Fibroblast of the aortic adventitia (primary cell): ENCODE measurements at regions not wholly inside any gene's neighbourhood (a gene's known extent, or its start where the extent isn't known, plus 50 kb on each side); places are given as distances from the start of the nearest gene placed in this dataset.

Experiments used
- DNase-seq: peaks from one replicate; pipeline ENCODE4 v3.0.0-alpha.2; 2010; ENCODE audit warnings: low read depth
- H3K4me3 ChIP-seq: 2 replicates; pipeline ENCODE4 v1.5.1; 2011; ENCODE audit warnings: low read depth, mild to moderate bottlenecking, control low read depth, low read length, moderate library complexity
- TF ChIP-seq, protein P1 (sequence below): IDR thresholded peaks from 2 replicates; pipeline ENCODE4 v1.5.1; 2011; ENCODE audit warnings: mild to moderate bottlenecking, low read length, control low read depth, inconsistent platforms; ENCODE audit not compliant: insufficient read depth

DNA sequence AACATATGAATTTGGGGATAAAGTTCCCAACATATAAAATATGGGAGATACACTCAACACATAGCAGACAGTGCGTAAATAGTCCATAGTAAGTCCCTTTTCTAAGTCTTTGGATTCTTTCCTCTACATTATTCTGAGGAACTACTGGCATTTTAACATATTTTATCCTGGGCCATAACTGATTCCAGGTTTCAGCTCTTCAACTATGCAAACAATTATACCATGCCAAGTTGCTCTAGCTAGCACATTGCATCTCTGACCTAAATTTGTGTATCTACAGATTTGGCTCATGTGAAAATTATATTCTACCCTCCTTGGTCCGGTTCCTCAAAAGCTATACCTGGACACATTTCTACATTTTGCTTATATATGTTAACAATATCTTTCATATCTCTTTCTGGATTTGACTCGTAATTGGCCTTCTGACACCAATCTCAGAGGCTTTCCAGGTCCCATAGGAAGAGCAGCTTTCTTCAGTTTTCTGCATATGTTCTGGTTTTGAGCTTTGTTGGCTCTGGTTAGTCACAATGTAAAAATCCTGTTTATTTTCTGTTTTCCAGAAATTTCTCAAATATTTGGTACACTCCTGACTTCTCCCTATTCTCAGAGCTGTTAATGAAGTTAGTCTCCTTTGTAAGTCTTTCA is 305.4 kb downstream of the BMP4 start:
- TF ChIP-seq, protein P1, sequence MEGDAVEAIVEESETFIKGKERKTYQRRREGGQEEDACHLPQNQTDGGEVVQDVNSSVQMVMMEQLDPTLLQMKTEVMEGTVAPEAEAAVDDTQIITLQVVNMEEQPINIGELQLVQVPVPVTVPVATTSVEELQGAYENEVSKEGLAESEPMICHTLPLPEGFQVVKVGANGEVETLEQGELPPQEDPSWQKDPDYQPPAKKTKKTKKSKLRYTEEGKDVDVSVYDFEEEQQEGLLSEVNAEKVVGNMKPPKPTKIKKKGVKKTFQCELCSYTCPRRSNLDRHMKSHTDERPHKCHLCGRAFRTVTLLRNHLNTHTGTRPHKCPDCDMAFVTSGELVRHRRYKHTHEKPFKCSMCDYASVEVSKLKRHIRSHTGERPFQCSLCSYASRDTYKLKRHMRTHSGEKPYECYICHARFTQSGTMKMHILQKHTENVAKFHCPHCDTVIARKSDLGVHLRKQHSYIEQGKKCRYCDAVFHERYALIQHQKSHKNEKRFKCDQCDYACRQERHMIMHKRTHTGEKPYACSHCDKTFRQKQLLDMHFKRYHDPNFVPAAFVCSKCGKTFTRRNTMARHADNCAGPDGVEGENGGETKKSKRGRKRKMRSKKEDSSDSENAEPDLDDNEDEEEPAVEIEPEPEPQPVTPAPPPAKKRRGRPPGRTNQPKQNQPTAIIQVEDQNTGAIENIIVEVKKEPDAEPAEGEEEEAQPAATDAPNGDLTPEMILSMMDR, result no peak
- DNase-seq, result no peak
- H3K4me3 ChIP-seq, result no peak overlapping the region

DNA sequence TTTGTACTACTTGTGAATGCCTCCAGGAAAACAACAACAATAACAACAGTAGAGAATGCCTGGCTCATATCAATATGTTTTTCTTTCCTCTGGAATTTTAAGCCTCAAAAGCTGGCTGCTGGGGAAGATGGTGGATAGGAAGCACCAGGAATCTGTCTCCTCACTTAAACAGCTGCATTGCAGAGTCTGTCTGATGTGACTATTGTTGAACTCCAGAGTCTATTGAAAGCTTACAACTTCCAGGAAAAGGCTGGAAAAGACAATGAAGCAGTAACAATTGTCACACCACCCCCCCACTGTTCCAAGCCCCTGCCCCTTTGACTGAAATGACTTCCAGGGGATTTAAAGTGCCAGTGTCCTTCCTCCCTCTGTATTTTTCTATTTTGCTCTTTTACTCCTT is 309.7 kb downstream of the BMP4 start:
- no peak for DNase-seq
- TF ChIP-seq, protein P1, result no peak
- no peak overlapping the region for H3K4me3 ChIP-seq

DNA sequence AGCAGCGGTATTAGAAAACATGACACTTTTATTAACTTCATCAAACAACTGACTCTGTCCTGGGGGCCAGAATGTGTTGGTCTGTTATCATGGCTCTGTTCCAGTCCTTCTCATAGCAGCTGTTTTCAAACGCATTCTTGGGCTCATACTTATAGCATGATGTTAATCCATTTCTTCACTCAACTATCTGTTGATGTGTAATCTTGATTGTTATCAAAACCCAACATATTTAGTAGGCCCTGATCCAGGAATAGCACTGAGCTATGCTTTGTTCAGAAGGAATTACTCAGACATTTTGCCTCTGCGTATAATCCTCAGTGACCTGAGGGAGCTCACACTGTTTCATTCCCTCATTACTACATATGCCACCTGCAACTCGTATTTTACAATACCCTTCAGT is 315.9 kb downstream of the BMP4 start:
- no peak overlapping the region for H3K4me3 ChIP-seq
- TF ChIP-seq, protein P1, result no peak
- DNase-seq, result peak; percentile 60

DNA sequence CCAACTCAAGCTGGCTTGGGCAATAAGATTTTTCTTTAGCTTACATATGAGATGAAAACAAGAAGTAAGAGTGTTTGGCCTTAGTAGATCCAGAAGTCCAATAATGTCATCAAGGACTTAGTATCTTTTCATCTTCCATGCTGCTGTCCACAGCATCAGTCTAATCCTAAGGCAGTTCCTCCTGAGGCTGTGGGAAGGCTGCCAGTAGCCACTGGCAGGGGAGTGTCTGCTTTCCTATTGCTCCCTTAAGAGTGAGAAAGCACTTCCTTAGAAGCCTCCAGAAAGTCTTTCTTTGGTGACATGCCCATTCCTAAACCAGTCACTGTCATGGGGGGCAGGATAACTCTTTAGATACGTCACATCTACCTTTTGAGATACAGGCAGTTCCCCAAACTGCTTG is 317.7 kb downstream of the BMP4 start:
- no peak for DNase-seq
- TF ChIP-seq, protein P1, result no peak
- H3K4me3 ChIP-seq, result no peak overlapping the region

DNA sequence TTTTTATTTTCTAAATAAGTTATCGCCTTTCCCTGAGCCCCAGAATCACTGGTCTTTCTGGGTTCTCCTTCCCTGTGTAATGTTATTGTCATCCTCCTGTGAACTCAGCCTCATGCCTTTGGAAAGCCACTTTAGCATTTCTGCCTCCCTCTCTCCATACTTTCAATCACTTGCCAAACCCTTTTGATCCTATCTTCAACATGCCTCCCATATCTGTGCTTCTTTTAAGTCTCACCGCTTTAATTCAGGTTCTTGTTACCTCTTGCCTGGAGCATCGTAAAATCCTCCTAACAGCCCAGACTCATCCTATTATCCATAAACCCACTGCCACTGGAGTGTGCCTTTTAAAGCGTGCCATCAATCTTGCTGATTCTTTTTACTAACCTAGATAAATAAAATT is 321.8 kb downstream of the BMP4 start:
- H3K4me3 ChIP-seq, result no peak overlapping the region
- TF ChIP-seq, protein P1, result no peak
- DNase-seq, result no peak

DNA sequence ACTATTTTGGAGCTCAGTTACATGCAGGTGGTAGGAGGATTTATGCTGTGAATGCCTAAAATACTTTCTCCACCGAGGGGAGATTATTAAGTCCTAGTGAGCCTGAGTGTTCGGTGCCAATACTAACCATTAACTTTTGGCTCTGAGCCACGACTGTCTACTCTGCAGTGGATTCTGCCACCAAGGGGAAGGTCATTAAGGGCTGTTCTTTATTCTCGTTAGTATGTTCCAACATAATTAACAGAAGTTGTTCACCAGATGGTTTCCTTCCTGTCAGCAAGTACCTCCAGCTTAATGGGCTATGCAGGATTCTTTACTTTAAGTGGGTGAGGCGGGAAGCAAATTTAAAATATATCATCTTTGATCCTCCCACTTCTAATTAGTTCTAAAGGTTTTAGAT is 326.3 kb downstream of the BMP4 start:
- TF ChIP-seq, protein P1, result no peak
- DNase-seq, result no peak
- no peak overlapping the region for H3K4me3 ChIP-seq
